ENCODE measurements at regions not wholly inside any gene's neighbourhood (a gene's known extent, or its start where the extent isn't known, plus 50 kb on each side); places are given as distances from the start of the nearest gene placed in this dataset.
"Not testable (repeated sequence)": the region's sequence is repeated elsewhere in the genome, so short reads cannot be mapped to it uniquely, and the experiment has no call there.

DNA sequence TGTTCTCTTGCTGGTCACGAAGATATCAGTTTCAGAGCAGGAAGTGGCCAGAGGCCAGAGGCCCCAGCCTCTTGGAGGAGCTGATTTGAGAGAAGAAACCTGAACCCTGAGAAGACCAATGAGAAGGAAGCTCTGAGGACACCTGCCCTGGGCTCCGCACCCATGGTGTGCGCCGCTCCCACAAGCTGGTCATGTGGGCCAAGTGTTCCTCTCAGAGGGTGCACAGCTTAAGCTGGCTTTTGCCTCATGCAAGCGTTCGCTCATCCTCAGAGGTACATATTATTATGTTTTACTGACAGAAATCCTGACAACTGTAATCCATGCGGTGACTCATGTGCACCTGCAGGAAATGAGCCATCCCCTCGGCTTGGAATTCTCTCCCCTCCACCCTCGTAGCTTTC is 316.1 kb upstream of the MYT1L start:
- TF ChIP-seq, protein P1, sequence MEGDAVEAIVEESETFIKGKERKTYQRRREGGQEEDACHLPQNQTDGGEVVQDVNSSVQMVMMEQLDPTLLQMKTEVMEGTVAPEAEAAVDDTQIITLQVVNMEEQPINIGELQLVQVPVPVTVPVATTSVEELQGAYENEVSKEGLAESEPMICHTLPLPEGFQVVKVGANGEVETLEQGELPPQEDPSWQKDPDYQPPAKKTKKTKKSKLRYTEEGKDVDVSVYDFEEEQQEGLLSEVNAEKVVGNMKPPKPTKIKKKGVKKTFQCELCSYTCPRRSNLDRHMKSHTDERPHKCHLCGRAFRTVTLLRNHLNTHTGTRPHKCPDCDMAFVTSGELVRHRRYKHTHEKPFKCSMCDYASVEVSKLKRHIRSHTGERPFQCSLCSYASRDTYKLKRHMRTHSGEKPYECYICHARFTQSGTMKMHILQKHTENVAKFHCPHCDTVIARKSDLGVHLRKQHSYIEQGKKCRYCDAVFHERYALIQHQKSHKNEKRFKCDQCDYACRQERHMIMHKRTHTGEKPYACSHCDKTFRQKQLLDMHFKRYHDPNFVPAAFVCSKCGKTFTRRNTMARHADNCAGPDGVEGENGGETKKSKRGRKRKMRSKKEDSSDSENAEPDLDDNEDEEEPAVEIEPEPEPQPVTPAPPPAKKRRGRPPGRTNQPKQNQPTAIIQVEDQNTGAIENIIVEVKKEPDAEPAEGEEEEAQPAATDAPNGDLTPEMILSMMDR (IDR thresholded peaks at IDR 0.05) = no peak
- Histone ChIP-seq H3K4me1 (no peaks in the 10 kb centered on the region), H3K27me3 (ENCODE audit: insufficient read depth in 3 of 3, low read length in 2 of 3) (no peaks in the 10 kb centered on the region), H3K9me3 (no peaks in the 10 kb centered on the region), H3K4me3 (no peak overlapping the region), H3K36me3 (ENCODE audit: insufficient read depth in 1 of 2, low read depth in 1 of 2) (no peaks in the 10 kb centered on the region), H3K27ac (no peak overlapping the region)
- WGBS, 3 donors = 73 to 80% (median 75%) methylated on average over 9 of the region's 9 CpGs
- DNase-seq (no peak), ATAC-seq (no peak)
- intact Hi-C loops (cut with DNase I) = no loop called here

DNA sequence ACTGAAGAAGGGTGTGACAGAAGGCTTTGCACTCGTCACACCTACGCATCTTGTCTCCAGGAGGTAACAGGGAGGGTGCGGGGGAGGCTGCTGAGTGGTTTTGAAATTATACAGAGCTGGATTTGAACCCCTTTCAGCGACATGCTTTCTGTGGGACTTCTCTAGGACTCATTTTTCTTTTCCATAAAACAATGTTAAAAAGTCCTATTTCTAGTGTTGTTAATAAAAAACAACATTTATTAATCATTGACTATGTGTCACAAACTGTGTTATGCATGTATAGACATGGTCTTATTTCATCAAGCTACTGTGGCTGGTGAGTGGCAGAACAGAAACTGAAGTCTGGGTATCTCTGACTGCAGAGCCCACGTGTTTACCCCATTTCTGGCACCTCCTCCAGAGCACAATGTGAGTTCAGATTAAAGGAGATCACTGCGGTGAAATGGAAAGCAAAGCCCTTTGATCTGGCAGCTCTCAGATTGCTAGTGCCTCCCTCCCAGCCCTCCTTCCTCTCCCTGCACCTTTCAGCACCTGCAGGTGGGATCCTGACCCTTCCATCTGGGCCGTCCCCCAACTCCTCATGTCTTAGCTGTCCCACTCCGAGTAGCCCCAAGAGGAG is 315.5 kb upstream of the MYT1L start:
- Histone ChIP-seq H3K9me3 (no peaks in the 10 kb centered on the region), H3K4me1 (no peaks in the 10 kb centered on the region), H3K4me3 (no peak overlapping the region), H3K27me3 (ENCODE audit: insufficient read depth in 3 of 3, low read length in 2 of 3) (peaks cover 0 to 3% (median 0%) of the 10 kb centered on the region in 3 donors), H3K36me3 (ENCODE audit: insufficient read depth in 1 of 2, low read depth in 1 of 2) (no peaks in the 10 kb centered on the region), H3K27ac (no peak overlapping the region)
- WGBS, 3 donors = 66 to 70% (median 70%) methylated on average over 8 of the region's 8 CpGs
- DNase-seq = no peak
- intact Hi-C loops (cut with DNase I) = no loop called here
- ATAC-seq = no peak
- TF ChIP-seq, protein P1 (IDR thresholded peaks at IDR 0.05) = no peak

DNA sequence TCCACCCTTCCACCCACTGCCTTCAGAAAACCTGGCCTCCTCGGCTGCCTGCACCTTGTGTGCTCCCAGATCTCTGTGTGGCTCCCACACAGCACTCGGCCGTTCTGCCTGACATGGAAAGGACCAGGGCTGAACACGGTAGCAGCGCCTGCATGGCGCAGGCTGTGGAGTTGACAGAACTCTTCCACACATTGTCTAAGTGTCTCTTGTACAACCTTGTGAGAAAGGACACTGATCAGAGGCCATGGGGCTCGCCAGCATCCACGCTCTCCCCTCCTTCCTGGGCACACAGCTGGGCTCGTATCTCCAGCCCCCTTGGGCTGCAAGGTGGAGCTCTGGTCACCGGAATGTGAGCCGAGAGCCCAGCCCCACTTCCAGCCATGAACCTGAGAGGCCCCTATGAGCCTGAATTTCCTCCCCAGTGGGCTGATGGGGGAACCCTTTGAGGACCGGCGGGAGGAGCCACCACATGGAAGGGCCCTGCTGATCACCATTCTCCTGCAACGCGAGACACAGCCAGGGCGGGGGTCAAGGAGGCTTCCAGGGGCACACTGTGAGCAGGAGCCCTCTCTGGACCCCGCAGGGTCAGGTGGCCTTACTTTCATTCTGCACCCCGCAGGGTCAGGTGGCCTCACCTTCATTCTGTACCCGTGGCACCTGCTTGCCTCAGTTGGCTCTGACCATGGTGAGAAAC is 314.2 kb upstream of the MYT1L start:
- WGBS, 3 donors = 83 to 90% (median 83%) methylated on average over 19 of the region's 19 CpGs
- no peak for ATAC-seq
- Histone ChIP-seq H3K27me3 (ENCODE audit: insufficient read depth in 3 of 3, low read length in 2 of 3) (peaks cover 0 to 3% (median 0%) of the 10 kb centered on the region in 3 donors), H3K27ac (no peak overlapping the region), H3K4me3 (no peak overlapping the region), H3K9me3 (no peaks in the 10 kb centered on the region), H3K4me1 (no peaks in the 10 kb centered on the region), H3K36me3 (ENCODE audit: insufficient read depth in 1 of 2, low read depth in 1 of 2) (no peaks in the 10 kb centered on the region)
- TF ChIP-seq, protein P1 (IDR thresholded peaks at IDR 0.05) = no peak
- intact Hi-C loops (cut with DNase I) = no loop called here
- DNase-seq = no peak

DNA sequence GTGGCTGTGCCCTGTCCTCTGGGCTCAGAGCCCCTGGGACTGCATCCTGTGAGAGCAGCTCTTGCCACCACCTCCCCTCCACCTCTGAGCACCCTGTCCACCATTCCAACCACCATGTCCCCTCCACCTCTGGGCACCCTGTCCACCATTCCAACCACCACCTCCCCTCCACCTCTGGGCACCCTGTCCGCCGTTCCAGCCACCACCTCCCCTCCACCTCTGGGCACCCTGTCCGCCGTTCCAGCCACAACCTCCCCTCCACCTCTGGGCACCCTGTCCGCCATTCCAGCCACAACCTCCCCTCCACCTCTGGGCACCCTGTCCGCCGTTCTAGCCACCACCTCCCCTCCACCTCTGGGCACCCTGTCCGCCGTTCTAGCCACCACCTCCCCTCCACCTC is 313.7 kb upstream of the MYT1L start:
- H3K4me3 ChIP-seq; ATAC-seq; H3K27me3 ChIP-seq (ENCODE audit: insufficient read depth in 3 of 3, low read length in 2 of 3); H3K9me3 ChIP-seq; H3K4me1 ChIP-seq; H3K27ac ChIP-seq; intact Hi-C loops (cut with DNase I); H3K36me3 ChIP-seq (ENCODE audit: insufficient read depth in 1 of 2, low read depth in 1 of 2); DNase-seq: not testable (repeated sequence)
- WGBS, 3 donors = 81 to 93% (median 83%) methylated on average over 7 to 9 of the region's 9 CpGs

DNA sequence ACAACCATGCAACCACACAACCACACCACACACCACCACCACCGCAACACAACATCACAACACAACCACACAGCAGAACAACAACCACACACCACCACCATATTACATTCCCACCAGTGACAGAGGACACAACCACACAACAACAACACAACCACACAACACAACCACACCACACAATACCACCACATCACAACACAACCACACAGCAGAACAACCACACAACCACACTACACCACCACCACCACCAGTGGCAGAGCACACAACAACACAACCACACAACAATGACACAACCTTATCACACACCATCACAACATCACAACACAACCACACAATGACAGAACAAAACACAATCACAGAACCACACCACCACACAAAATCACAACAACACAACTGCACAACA is 313.0 kb upstream of the MYT1L start:
- no peak overlapping the region for H3K4me3 ChIP-seq
- no peaks in the 10 kb centered on the region for H3K4me1 ChIP-seq
- no peak overlapping the region for H3K27ac ChIP-seq
- no peaks in the 10 kb centered on the region for H3K9me3 ChIP-seq
- TF ChIP-seq, protein P1 (IDR thresholded peaks at IDR 0.05) = no peak
- H3K27me3 ChIP-seq (ENCODE audit: insufficient read depth in 3 of 3, low read length in 2 of 3) = peaks cover 0 to 3% (median 0%) of the 10 kb centered on the region in 3 donors
- ATAC-seq (no peak), DNase-seq (no peak)
- H3K36me3 ChIP-seq (ENCODE audit: insufficient read depth in 1 of 2, low read depth in 1 of 2) = no peaks in the 10 kb centered on the region
- 93 to 100% (median 97%) methylated on average over 1 of the region's 1 CpG for WGBS, 3 donors
- intact Hi-C loops (cut with DNase I) = no loop called here
